GM19397 (cell line): ENCODE measurements at regions not wholly inside any gene's neighbourhood (a gene's known extent, or its start where the extent isn't known, plus 50 kb on each side); places are given as distances from the start of the nearest gene placed in this dataset.

ENCODE experiments used
- ATAC-seq: cut with Tn5 transposase; IDR thresholded peaks from one replicate; pipeline ENCODE4 v1.9.1; 2021; ENCODE audit warnings: mild to moderate bottlenecking, moderate library complexity; ENCODE audit not compliant: unreplicated experiment

DNA sequence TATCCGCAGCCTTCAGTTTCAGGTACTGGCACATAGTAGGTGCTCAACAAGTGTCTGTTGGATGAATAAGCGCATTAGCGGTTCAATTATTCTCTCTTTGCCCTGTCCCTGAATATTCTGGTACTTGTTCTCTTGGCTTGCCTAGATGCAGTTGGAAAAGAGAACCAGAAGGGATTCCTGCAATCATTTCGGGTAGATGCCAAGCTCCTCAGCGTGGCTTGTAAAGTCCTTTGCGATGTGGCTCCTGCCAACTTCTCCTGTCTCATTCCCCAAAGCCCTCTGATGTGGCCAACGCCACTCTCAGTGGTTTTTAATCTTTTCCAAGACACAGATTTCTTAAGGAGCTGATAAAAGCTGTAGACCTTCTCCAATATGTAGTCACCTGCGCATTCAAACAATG lies 230.3 kb downstream of the SUDS3 start:
- ATAC-seq, result no peak

DNA sequence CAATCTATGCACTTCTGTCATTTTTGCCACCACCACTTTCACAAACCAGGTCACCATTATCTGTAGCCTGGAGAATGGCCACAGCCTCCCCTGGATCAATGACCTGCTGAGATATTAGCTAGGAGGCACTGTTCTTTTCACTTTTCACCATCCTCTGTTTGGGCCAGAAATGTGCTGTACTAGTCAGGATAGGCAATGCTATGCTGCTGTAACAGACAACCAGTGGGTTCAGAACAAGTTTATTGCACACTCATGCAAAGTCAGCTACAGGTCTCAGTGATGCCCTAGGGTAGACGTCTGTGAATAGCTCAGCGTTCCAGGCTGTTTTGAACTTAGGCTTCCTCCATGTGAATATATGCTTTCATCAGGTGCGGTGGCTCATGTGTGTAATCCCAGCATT lies 231.5 kb downstream of the SUDS3 start:
- no peak for ATAC-seq

DNA sequence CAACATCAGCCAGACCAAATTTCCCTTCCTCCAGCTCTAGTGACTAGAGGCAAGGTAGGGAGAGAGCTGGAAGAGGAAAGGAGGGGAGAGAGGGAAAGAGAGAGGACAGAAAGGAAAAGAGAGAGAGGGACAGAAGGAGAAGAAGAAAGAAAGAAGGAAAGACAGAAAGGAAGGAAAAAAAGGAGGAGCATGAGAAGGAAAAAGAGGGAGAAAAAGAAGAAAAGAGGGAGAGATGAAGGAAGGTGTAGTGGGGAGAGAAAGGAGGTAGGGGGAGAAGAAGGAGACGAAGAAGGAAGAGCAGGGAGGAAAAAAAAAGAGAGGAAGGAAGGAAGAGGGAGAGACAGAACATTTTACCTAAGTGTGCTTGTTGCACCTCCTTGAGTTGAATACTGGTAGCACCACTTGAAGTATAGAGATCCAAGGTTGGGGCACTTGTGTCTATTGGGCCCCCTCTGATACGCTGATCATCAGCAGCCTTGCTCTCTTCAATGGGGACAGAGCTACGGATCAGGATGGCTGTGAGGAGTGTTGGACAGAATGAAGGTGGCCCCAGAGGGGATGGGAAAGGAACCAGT lies 232.5 kb downstream of the SUDS3 start:
- no peak for ATAC-seq

DNA sequence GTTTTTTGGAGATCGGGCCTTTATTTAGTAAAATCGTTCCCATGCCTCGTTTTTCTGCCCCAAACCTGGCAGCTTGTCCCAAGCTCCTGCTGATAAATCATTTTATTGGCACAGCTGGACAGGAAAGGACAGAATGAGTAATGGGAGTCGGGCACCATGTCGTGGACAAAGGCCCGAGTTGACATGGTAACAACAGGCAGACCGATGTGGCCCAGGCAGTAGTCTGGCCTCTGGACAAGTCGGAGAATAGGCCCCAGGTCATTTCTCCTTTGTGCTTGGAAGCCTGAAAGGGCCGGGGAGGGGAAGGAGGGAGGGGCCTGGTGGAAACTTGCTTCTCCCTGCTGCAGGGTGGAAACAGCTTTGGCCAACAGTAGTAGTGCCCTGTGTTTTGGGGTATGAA lies 234.9 kb downstream of the SUDS3 start:
- ATAC-seq, result no peak

DNA sequence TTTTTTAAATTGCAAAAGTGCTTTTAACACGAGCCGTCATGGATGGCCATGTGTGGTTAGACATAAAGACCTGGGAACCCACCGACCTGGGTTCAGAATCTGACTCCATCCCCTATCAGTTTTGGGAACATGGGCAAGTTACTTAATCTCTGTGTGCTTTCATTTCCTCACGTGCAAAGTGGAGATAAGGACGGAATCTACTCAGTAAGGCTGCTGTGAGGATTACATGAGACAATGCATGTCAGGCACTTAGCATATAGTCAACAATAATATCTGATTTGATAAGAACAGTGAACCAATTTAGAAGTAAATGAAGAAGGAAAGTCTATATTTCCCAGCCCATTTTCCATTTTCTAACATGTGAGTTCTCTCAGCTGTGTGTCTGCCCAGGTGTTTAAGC lies 235.4 kb downstream of the SUDS3 start:
- no peak for ATAC-seq

DNA sequence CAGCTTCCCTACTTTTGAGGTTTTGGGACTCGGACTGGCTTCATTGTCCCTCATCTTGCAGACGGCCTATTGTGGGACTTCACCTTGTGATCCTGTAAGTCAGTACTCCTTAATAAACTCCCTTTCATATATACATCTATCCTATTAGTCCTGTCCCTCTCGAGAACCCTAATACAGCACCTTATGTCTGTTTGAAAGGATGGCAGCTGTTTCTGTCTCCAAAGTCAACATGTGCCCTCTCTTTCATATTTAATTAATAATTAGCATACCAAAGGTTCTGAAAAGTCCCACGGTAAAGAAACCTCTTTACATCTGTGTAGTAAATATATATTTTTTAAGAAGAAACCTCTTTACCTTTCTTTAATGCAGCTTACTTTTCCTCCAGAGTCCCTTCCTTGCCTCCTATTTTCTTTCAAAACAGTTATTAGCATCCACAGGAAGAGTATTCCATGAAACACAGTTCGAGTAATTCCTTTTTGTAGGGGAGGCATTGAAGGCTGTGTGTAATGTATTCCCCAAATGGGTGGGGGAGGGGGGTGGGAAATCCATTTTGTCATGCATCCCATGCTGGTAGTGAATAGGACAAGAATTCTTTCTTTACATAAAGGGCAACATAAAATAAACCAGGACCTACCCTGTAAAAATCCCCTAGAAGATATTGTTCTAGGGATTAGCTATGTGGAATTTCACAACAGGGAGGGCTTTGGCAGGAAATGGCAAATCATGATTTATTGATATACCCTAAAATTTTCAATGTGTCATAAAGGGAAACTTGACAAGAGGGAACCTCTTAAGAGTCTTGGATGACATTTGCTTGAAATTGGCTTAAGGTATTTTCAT lies 241.5 kb downstream of the SUDS3 start:
- ATAC-seq, result no peak

DNA sequence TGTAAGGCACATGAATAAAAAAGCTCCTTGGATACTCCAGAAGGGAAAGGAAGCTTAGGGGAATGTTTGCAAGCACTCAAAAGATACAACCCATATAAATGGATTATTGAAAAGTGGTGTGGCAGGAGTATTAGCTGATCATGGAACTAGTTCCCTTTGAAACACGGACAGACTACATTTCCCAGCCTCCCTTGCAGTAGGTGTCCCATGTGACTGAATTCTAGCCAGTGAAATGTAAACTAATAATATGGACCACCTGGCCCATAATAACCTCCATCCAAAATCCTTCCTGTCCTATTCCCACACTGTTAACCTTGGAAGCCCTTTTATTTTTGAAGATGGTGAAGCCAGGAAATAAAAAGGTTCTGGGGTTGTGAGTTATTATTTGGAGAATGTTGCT lies 242.3 kb downstream of the SUDS3 start:
- ATAC-seq, result no peak

DNA sequence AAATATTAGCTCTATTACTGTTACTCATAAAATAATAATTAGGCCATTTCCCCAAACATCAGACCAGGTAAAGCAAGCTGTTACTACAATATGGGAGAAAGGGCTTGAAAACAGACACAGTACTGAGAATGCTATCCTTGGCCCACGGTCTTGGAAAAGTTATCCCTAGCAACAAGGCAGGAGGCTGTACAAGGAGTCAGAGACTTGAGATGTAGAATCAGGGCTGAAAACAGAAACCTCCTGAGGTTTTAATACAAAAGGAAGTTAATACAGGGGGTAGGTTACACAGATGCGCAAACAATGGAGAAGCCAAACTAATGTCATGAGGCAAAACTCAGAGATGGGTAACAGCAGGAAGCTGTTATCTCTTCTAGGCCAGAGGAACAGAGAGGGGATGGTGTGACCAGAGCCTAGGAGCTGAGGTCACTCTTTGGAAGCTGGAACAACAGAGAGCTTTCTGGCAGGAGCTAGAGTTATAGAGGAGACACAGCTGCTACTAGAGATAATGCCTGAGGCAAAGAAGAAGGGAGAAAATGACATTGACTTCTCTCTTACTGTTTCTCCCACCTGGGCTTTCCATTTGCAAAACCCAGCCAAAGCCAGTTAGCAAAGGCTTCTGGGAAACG lies 248.8 kb downstream of the SUDS3 start:
- no peak for ATAC-seq

DNA sequence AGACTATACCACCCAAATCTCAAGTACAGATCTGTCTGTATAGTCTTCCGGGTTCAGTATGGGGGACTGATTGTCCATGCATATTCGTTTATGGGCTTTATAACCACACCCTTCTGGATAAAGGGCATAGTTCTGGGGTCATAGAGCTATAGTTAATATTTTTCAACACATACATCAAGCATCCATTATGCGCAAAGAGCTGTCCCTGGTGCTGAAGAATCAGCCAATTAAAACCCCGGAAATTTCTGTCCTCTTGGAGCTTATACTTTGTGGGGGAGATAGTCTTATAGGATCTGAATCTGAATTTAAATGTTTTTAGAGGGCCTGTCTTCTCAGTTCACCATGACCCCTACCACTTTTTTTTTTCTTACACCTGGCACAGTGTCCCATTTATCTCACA lies 256.7 kb downstream of the SUDS3 start:
- ATAC-seq, result no peak

DNA sequence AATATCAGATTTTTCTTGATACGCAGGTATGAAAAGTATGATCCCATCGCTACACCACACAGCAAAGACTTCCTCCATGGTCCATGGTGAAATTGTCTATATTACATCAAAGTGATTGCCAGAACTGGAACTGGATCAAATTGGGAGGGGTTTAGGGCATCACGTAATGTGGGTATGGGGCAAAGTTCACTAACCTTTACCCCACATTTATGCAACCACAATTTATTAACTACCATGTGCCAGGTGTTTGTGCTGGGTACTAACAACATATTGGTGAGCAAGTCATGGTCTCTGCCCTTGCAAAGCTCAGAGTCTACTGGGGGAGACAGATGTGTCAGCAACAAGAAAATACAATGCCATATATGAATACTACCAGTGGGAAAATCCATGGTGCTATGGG lies 258.9 kb downstream of the SUDS3 start:
- ATAC-seq, result no peak

DNA sequence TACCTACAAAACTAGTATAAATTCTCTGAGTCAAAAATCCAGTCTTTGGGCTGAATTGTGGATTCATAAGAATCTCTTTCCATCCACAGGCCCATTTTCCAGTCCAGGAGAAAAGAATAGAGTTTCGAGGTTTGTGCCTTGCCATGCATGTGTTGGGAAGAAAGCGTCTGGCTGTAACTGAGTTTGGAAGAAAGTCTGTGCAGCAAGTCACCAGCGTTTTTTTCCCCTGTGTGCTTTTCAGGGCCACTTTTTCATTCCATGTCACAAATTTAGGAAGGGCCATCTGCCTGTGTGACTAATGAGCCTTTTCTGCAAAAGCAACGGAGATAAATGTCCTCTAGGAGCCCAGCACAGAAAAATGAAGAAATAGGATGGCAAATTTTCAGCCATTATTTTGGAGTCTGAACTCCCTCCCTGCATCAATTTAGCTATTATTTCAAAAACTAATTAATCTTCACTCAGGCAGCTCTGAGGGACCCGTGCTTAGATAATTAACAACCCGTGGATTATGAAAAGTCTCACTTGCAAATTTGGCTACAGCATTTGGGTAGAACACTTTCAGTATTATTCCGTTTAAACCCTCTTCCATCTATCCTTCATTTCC lies 261.5 kb downstream of the SUDS3 start:
- ATAC-seq, result no peak

DNA sequence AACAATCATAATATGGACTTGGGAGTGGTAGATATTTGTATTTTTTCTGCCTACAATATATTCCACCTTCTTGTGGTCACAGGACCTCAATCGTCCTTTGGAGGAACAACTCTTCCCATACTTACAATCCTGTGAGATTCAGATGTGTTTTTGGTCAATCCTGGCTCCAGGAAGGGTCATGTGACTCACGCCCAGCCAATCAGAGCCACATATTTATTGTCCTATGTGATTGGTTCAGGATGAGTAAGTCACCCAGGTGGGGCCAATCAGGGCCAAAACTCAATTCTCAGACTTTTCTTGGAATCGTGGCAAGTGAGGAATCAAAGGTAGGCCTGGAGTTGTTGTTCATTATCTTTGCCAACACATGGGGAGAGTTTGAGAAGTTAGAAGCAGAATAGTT lies 264.9 kb downstream of the SUDS3 start:
- no peak for ATAC-seq

DNA sequence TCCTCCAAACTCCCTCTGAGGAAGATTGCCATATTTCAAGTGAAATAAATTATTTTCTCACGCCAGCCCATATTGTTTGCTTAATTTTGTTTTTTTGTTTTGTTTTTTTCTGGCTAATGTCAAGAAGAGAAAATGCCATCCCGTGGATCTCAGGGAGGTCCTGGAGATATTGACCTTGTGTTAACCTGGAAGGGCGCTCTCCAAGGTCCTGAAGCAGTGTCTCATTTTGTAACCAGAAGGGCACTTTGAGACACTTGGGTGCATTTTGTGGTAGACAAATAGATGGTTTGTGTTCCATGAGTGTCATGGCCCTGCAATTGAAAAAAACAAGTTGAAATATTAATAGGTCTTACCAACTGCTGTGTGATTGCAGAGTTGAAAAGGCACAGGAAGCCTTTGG lies 268.9 kb downstream of the SUDS3 start:
- no peak for ATAC-seq

DNA sequence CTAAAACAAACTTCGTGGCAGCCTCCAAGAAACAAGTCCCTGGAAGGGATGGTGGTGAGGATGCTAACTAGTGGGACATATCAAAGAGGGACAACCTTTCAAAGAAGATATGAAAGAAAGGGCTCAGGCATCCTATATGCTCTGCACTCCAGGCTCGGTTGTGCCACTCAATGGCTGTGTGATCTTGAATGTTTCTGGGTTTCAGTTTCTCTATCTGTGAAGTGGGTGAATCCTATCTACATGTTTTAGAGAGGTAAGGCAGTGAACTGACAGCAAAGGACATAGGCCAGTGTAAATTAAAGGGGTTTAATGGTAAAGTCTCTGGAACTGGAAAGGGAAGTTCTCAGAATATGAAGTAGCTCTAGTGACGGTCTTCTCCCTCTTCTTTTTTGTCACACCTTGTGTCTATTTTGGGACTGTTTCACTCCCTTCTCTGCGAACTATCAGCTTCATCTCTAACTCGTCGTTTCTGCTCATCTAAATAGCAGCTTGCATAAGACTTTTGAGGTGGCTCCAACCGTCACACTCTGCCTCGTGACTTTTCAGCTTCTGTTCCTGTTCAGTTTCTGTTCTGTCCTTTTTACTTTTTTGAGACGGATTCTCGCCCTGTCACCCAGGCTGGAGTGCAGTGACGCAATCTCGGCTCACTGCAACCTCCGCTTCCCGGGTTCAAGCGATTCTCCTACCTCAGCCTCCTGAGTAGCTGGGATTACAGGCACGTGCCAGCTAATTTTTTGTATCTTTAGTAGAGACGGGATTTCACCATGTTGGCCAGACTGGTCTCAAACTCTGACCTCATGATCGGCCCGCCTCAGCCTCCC lies 273.6 kb downstream of the SUDS3 start:
- no peak for ATAC-seq

DNA sequence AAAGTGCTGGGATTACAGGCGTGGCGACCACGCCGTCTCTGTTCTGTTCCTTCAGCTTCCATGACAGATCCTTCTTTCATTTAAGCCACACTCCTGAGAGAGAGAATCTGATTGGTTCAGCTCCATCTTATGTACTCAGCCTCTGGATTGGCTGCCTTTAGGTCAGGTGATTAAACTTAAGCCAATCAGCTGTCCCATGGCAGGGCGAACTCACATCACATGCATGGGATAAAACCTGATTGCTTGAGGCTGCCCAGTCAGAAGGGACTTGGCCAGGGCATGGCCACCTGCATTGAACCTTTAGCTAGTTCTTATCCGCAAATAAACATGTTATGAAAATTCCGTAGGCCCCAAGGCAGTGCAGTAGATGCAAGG lies 274.2 kb downstream of the SUDS3 start:
- no peak for ATAC-seq

DNA sequence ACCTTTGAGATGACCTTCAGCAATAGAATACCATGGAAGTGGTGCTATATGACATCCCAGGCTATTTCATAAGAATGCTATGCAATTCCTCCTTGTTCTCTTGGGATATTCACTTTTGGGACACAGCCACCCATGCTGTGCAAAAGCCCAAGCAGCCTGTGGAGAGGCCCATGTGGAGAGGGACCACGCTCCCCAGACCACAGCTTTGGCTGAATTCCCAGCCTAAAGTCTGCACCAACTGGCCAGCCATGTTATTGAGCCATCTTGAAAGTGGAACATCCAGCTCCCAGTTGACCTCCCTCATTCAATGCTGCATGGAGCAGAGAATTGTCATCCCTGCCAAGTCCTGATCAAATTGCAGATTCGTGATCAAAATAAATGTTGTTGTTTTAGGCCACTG lies 275.1 kb downstream of the SUDS3 start:
- ATAC-seq, result no peak

DNA sequence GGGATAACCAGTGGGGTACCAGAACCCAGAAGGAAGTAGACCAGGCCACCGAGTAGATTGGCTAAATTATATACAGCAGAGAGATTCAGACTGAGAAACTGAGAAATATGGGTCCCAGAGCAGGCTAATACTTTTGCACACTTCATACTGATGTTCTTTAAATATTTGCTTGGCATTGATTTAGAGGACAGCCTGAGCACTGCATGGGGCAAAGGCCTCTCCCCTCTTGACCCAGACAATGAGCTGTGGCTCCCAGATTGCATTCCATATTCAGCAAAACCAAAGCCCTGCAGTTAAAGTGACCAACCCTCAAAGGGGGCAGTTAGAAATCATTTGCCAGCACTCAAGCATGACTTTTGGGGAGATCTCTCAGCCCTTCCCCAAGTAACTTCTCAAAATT lies 279.2 kb downstream of the SUDS3 start:
- no peak for ATAC-seq

DNA sequence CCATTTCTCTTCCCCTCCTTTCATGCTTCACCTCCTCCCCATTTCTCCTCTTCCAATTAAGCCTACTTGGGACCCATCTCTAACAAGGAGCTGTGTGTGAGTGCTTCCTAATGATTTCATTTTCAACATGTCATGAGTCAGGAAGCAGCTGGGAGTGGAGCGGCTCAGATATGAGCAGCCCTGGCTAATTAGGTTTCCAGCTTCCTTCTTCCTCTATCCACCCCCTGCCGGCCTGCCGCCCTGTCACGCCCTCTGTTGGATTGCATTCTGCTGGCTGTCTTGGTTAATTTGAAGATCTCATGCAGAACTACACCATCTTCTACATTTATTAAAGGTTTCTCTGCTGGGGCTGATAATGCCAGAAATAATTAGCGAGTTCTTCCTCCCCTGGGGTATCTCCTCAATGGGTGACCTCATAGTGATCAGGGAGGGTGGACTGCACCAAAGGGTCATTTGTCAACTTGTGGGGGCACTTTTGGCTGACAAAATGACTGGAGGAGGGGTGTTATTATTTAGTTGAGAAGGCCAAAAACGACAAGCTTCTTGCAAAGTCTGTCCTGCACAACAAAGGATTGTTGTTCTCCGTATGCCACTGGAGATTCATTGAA lies 300.9 kb upstream of the SRRM4 start:
- ATAC-seq, result no peak

DNA sequence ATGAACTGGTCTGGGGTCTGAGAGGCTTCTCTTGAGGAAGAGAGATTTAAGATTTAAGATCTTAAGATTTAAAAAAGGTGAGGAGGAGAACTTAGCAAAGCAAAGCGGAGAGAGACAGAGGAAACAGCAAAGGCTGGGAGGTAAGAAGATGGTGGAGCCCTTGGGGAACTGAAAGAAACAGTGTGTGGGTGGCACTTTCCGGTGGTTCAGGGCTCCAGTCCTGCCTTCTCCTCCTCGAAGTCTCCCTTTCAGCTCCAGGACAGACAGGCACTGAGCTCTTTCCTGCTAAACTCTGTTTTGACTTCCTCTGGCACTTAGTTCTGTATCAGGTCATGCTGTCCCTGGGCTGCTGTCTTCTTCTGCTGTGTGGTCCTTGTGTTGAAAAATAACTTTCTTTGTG lies 298.7 kb upstream of the SRRM4 start:
- ATAC-seq, result no peak

DNA sequence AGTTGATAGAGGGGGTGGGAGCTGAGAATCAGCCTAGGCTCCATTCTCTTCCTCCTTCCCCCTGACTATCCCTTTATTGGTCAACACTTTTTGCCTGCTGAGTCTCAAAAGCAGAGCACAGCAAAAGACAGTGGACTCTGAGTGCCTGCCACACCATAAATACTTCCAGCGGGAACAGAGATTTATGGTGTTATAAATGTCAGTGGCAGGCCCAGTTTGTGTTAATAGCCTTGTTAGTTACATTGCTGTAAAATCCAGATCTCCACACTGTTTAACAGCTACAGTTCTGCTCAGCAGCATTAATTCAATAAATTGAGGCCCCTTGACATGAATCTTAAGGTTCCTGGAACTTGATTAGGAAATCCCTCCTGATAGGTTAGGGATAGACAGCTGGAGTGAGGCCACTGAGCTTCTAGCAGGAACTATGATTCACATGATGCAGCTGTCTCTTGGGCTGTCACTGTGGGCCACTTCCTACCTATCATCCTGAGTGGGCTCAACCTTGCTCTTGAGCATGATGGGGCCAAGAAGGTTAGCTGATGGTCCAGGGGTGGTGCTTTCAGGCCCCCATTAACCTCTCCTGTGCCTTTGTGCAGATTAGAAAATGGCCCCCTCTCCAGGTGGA lies 295.2 kb upstream of the SRRM4 start:
- ATAC-seq, result no peak
